GM12878 (cell line): ENCODE measurements at regions not wholly inside any gene's neighbourhood (a gene's known extent, or its start where the extent isn't known, plus 50 kb on each side); places are given as distances from the start of the nearest gene placed in this dataset.

ENCODE experiments used
- ATAC-seq: fragments of 200-7000 bp; cut with Tn5 transposase; 3 replicates; pipeline ENCODE4 v1.9.1; 2020; ENCODE audit warnings: mild to moderate bottlenecking, moderate library complexity
- BruUV-seq: library from RNA; stranded (reverse); fragments of 400-500 nt; replicated peaks from 2 replicates; lab custom pipeline; 2021; lab: Mats Ljungman, UMichigan
- CTCF ChIA-PET: fragments of 300-600 bp; sonication (Branson Sonifier 250); formaldehyde crosslinking; extraction: SDS; loops from one replicate; lab custom pipeline; 2021; ENCODE audit warnings: inconsistent platforms; lab: Yijun Ruan, JAX
- POLR2A ChIA-PET: fragments of 350-600 bp; formaldehyde crosslinking; extraction: SDS; loops from one replicate; lab custom pipeline; 2021; ENCODE audit warnings: inconsistent platforms; lab: Charles Lee
- RAD21 ChIA-PET: fragments of 300-600 bp; sonication (Branson Sonifier 250); formaldehyde crosslinking; loops from one replicate; lab custom pipeline; 2023; ENCODE audit warnings: antibody characterized with exemption; ENCODE audit not compliant: unreplicated experiment; lab: Charles Lee
- SMC1A ChIA-PET: fragments of 300-600 bp; sonication (Branson Sonifier 250); formaldehyde crosslinking; loops from one replicate; lab custom pipeline; 2023; ENCODE audit not compliant: unreplicated experiment, uncharacterized antibody; lab: Charles Lee
- DNase-seq: peaks from one replicate; pipeline ENCODE4 v3.0.0-alpha.2; 2011; ENCODE audit warnings: low read depth, low spot score
- FAIRE-seq: peaks from 3 replicates; lab custom pipeline; 2011; peaks lifted over from hg19 to GRCh38; lab: Jason Lieb, UNC
- H2AFZ ChIP-seq: 2 replicates; pipeline ENCODE4 v1.6.0; 2011; ENCODE audit warnings: low read depth, low read length, control low read depth; ENCODE audit not compliant: control insufficient read depth
- H3K27ac ChIP-seq: 2 replicates; pipeline ENCODE4 v1.5.1; 2011; ENCODE audit warnings: control low read depth; ENCODE audit not compliant: control insufficient read depth, insufficient read depth
- H3K27me3 ChIP-seq, 2 experiments: replicated peaks in 1 of 2; 2 replicates each; pipeline versions ENCODE4 v1.6.0 to v1.6.1; 2011; ENCODE audit warnings: low read length in 1 of 2; ENCODE audit not compliant: control insufficient read depth in 2 of 2, insufficient read depth in 2 of 2
- H3K36me3 ChIP-seq, 2 experiments: 2 replicates each; pipeline ENCODE4 v1.5.1; 2011; ENCODE audit warnings: low read length in 1 of 2; ENCODE audit not compliant: control insufficient read depth in 2 of 2, insufficient read depth in 2 of 2
- H3K4me1 ChIP-seq: 2 replicates; pipeline ENCODE4 v1.6.1; 2011; ENCODE audit warnings: mild to moderate bottlenecking, low read length, moderate library complexity, mixed read lengths; ENCODE audit not compliant: control insufficient read depth, insufficient read depth
- H3K4me2 ChIP-seq: 2 replicates; pipeline ENCODE4 v1.6.0; 2011; ENCODE audit warnings: control low read depth; ENCODE audit not compliant: control insufficient read depth, insufficient read depth
- H3K4me3 ChIP-seq: fragments of 200-600 bp; sonication (generic); 2 replicates; pipeline ENCODE4 v1.5.1; 2016
- H3K79me2 ChIP-seq: 2 replicates; pipeline ENCODE4 v1.6.0; 2011; ENCODE audit warnings: low read length; ENCODE audit not compliant: control insufficient read depth, insufficient read depth
- H3K9ac ChIP-seq: 2 replicates; pipeline ENCODE4 v1.8.0; 2011; ENCODE audit warnings: low read length, control low read depth, mixed read lengths; ENCODE audit not compliant: control insufficient read depth, insufficient read depth
- H3K9me3 ChIP-seq: replicated peaks from 3 replicates; pipeline ENCODE4 v1.5.1; 2011; ENCODE audit warnings: mild to moderate bottlenecking, low read length; ENCODE audit not compliant: control insufficient read depth, insufficient read depth
- H4K20me1 ChIP-seq: 2 replicates; pipeline ENCODE4 v1.6.0; 2011; ENCODE audit not compliant: control insufficient read depth, insufficient read depth
- CHD4 ChIP-seq: fragments of 200-600 bp; sonication (generic); IDR thresholded peaks from 2 replicates; pipeline ENCODE4 v1.6.1; 2016; ENCODE audit warnings: mild to moderate bottlenecking
- EED ChIP-seq: sonication (generic); IDR thresholded peaks from 2 replicates; pipeline ENCODE4 v1.6.1; 2016; ENCODE audit warnings: antibody characterized with exemption, low read depth
- EGR1 ChIP-seq, 2 experiments: IDR thresholded peaks; 1 replicate in 1 of 2; 2 replicates in 1 of 2; pipeline ENCODE4 v1.6.1; 2011 to 2012; ENCODE audit warnings: low read depth in 2 of 2, low read length in 2 of 2, borderline replicate concordance in 1 of 2, mild to moderate bottlenecking in 1 of 2, moderate library complexity in 1 of 2
- HCFC1 ChIP-seq: fragments of 150-350 bp; IDR thresholded peaks from 2 replicates; pipeline ENCODE4 v1.6.1; 2014; ENCODE audit warnings: low read length
- JUNB ChIP-seq: IDR thresholded peaks from 2 replicates; pipeline ENCODE4 v1.6.1; 2016; ENCODE audit warnings: antibody characterized with exemption, mild to moderate bottlenecking
- PAX5 ChIP-seq: IDR thresholded peaks from 2 replicates; pipeline ENCODE4 v1.6.1; 2011; ENCODE audit warnings: low read depth, low read length, borderline replicate concordance
- POU2F2 ChIP-seq: IDR thresholded peaks from 3 replicates; pipeline ENCODE4 v1.6.1; 2011; ENCODE audit warnings: low read depth, mild to moderate bottlenecking, low read length, borderline replicate concordance
- RB1 ChIP-seq: fragments of 450-650 bp; formaldehyde crosslinking; IDR thresholded peaks from 2 replicates; pipeline ENCODE4 v1.6.1; 2017; ENCODE audit warnings: mild to moderate bottlenecking, borderline replicate concordance
- RFX5 ChIP-seq: IDR thresholded peaks from 2 replicates; pipeline ENCODE4 v1.6.1; 2011; ENCODE audit warnings: low read depth, low read length, improper control_type of control experiment
- SKIL ChIP-seq: fragments of 450-650 bp; IDR thresholded peaks from 2 replicates; pipeline ENCODE4 v1.6.1; 2017; ENCODE audit warnings: mild to moderate bottlenecking, low read depth, inconsistent platforms; ENCODE audit not compliant: poor library complexity, severe bottlenecking
- ZBTB11 ChIP-seq: fragments of 450-650 bp; formaldehyde crosslinking; IDR thresholded peaks from 2 replicates; pipeline ENCODE4 v1.5.0; 2022; ENCODE audit warnings: mild to moderate bottlenecking, missing genetic modification characterization
- ZBTB40 ChIP-seq: fragments of 450-650 bp; IDR thresholded peaks from 2 replicates; pipeline ENCODE4 v1.6.1; 2016; ENCODE audit warnings: mild to moderate bottlenecking, moderate library complexity, borderline replicate concordance
- ZNF384 ChIP-seq: IDR thresholded peaks from 2 replicates; pipeline ENCODE4 v1.6.1; 2012; ENCODE audit warnings: low read depth, mild to moderate bottlenecking, low read length, improper control_type of control experiment, borderline replicate concordance
- WGBS: methylation state at CpG from one replicate; pipeline ENCODE4 v1.1.6; 2016; ENCODE audit warnings: low lambda C conversion rate; ENCODE audit not compliant: insufficient replicate concordance, insufficient coverage; ENCODE audit errors: missing lambda C conversion rate; 5-methylcytosine and 5-hydroxymethylcytosine counted together
- in situ Hi-C: fragments of 300-500 bp; cut with MboI; formaldehyde crosslinking; loops from 9 replicates; pipeline ENCODE4 v1.14.3; 2018; ENCODE audit warnings: mixed read lengths
- intact Hi-C: fragments of 100-400 bp; cut with micrococcal nuclease; formaldehyde crosslinking; loops from one replicate; pipeline ENCODE4 v1.14.2; 2022; ENCODE audit not compliant: unreplicated experiment

- TF ChIP-seq RB1 (no peak), RFX5 (no peak)
Measured at GRCh38 chr17:13843862-13844635, 225.3 kb upstream of the COX10 start (continued).

GRCh38 chr17:13851889-13852288 lies 217.4 kb upstream of the COX10 start:
- H3K4me3 ChIP-seq: no peak overlapping the region
- no peak for FAIRE-seq
- no peak for DNase-seq
- in situ Hi-C loops (no loop called here), intact Hi-C loops (no loop called here)
- no TSS peak for BruUV-seq
- H3K4me2 ChIP-seq: no peak overlapping the region
- CTCF ChIA-PET: no interaction called here
- POLR2A ChIA-PET: no interaction called here
- no peaks in the 10 kb centered on the region for H4K20me1 ChIP-seq
- H3K79me2 ChIP-seq: no peaks in the 10 kb centered on the region
- H3K9me3 ChIP-seq: no peaks in the 10 kb centered on the region; the same call in 2 of the 3 replicates
- SMC1A ChIA-PET: no interaction called here
- no peaks in the 10 kb centered on the region for H3K36me3 ChIP-seq
- no peak overlapping the region for H3K9ac ChIP-seq
- RAD21 ChIA-PET: no interaction called here
- WGBS: 0% methylated on average over 1 of the region's 1 CpG
- H3K27ac ChIP-seq: no peak overlapping the region
- no peak for ATAC-seq
- no peak overlapping the region for H2AFZ ChIP-seq
- no peaks in the 10 kb centered on the region for H3K27me3 ChIP-seq
- H3K4me1 ChIP-seq: no peaks in the 10 kb centered on the region
- TF ChIP-seq HCFC1: no peak
- TF ChIP-seq JUNB: no peak
- no peak for TF ChIP-seq SKIL
- TF ChIP-seq ZBTB40: no peak
- no peak for TF ChIP-seq PAX5
- TF ChIP-seq ZNF384: no peak
- TF ChIP-seq ZBTB11 (CRISPR knock-in tag): no peak
- TF ChIP-seq EGR1 (IDR thresholded peaks at IDR 0.05; ENCODE audit: borderline replicate concordance in 1 of 2, low read depth in 2 of 2, low read length in 2 of 2): no peak
- TF ChIP-seq CHD4: no peak
- no peak for TF ChIP-seq EED
- TF ChIP-seq POU2F2: no peak
